Neural cell (in vitro differentiated cells): ENCODE measurements at regions not wholly inside any gene's neighbourhood (a gene's known extent, or its start where the extent isn't known, plus 50 kb on each side); places are given as distances from the start of the nearest gene placed in this dataset.

Source experiments
- H2AFZ ChIP-seq: fragments of 200-600, 300-800 bp; sonication (generic), shearing (Covaris generic); 2 replicates; pipeline ENCODE4 v1.6.0; 2014; ENCODE audit warnings: low read depth, mild to moderate bottlenecking, antibody characterized with exemption, low read length, moderate library complexity
- H3F3A ChIP-seq: fragments of 200-600 bp; shearing (Covaris generic); 2 replicates; pipeline ENCODE4 v1.6.1; 2016; ENCODE audit warnings: mild to moderate bottlenecking, moderate library complexity, mixed read lengths, antibody characterized with exemption, low read length; ENCODE audit not compliant: insufficient read depth, poor library complexity, severe bottlenecking
- H3K27ac ChIP-seq: fragments of 200-600, 300-800 bp; sonication (generic), shearing (Covaris generic); 2 replicates; pipeline ENCODE4 v1.5.1; 2014; ENCODE audit warnings: mild to moderate bottlenecking, low read length, moderate library complexity
- H3K27me3 ChIP-seq: fragments of 300-800, 200-600 bp; sonication (generic), shearing (Covaris generic); 2 replicates; pipeline ENCODE4 v1.6.0; 2014; ENCODE audit warnings: mild to moderate bottlenecking, low read depth, low read length, moderate library complexity; ENCODE audit not compliant: insufficient read depth
- H3K36me3 ChIP-seq: fragments of 300-800, 200-600 bp; sonication (generic), shearing (Covaris generic); 2 replicates; pipeline ENCODE4 v1.5.1; 2014; ENCODE audit warnings: mild to moderate bottlenecking, antibody characterized with exemption, low read length, moderate library complexity; ENCODE audit not compliant: insufficient read depth
- H3K4me2 ChIP-seq: fragments of 300-800, 200-600 bp; sonication (generic), shearing (Covaris generic); 2 replicates; pipeline ENCODE4 v1.6.0; 2014; ENCODE audit warnings: mild to moderate bottlenecking, low read length
- H3K4me3 ChIP-seq: fragments of 300-800, 200-600 bp; sonication (generic), shearing (Covaris generic); 2 replicates; pipeline ENCODE4 v1.5.1; 2014; ENCODE audit warnings: mild to moderate bottlenecking, low read length, moderate library complexity
- H3K79me2 ChIP-seq: fragments of 200-600 bp; shearing (Covaris generic); replicated peaks from 2 replicates; pipeline ENCODE4 v1.6.0; 2014; ENCODE audit warnings: mild to moderate bottlenecking, low read length, moderate library complexity; ENCODE audit not compliant: insufficient read depth
- H3K9ac ChIP-seq: fragments of 300-800, 200-600 bp; sonication (generic), shearing (Covaris generic); 2 replicates; pipeline ENCODE4 v1.6.1; 2016; ENCODE audit warnings: mild to moderate bottlenecking, low read length, mixed read lengths
- H3K9me2 ChIP-seq: fragments of 200-600 bp; shearing (Covaris generic); 2 replicates; pipeline ENCODE4 v1.6.1; 2016; ENCODE audit warnings: mild to moderate bottlenecking, low read length, mixed read lengths; ENCODE audit not compliant: insufficient read depth
- H3K9me3 ChIP-seq: fragments of 200-600, 300-800 bp; sonication (generic), shearing (Covaris generic); 2 replicates; pipeline ENCODE4 v1.6.1; 2016; ENCODE audit warnings: mild to moderate bottlenecking, mixed run types, low read length, moderate library complexity, mixed read lengths
- H4K20me1 ChIP-seq: fragments of 200-600 bp; shearing (Covaris generic); 2 replicates; pipeline ENCODE4 v1.6.1; 2016; ENCODE audit warnings: mild to moderate bottlenecking, mixed run types; ENCODE audit not compliant: insufficient read depth
- EP300 ChIP-seq: fragments of 450-650 bp; conservative IDR thresholded peaks from 2 replicates; pipeline ENCODE4 v1.6.1; 2014; ENCODE audit warnings: antibody characterized with exemption, mild to moderate bottlenecking, moderate library complexity; ENCODE audit not compliant: poor library complexity, severe bottlenecking
- EZH2 ChIP-seq: fragments of 200-600, 300-800 bp; shearing (Covaris generic), sonication (generic); IDR thresholded peaks from 2 replicates; pipeline ENCODE4 v1.6.1; 2014; ENCODE audit warnings: antibody characterized with exemption, low read length, borderline replicate concordance, mild to moderate bottlenecking; ENCODE audit not compliant: insufficient read depth, poor library complexity, severe bottlenecking
- MXI1 ChIP-seq: fragments of 450-650 bp; conservative IDR thresholded peaks from 2 replicates; pipeline ENCODE4 v1.6.1; 2014; ENCODE audit warnings: antibody characterized with exemption, mild to moderate bottlenecking; ENCODE audit not compliant: poor library complexity, severe bottlenecking
- POLR2AphosphoS5 ChIP-seq: IDR thresholded peaks from 2 replicates; pipeline ENCODE4 v1.6.1; 2012
- RAD21 ChIP-seq: fragments of 450-650 bp; conservative IDR thresholded peaks from 2 replicates; pipeline ENCODE4 v1.6.1; 2014; ENCODE audit warnings: antibody characterized with exemption, mild to moderate bottlenecking, moderate library complexity
- SMC3 ChIP-seq: fragments of 450-650 bp; conservative IDR thresholded peaks from 2 replicates; pipeline ENCODE4 v1.6.1; 2014; ENCODE audit warnings: antibody characterized with exemption, mild to moderate bottlenecking, moderate library complexity; ENCODE audit not compliant: poor library complexity
- TAF1 ChIP-seq: IDR thresholded peaks from 2 replicates; pipeline ENCODE4 v1.6.1; 2012; ENCODE audit warnings: low read depth
- TF ChIP-seq, protein P1 (sequence below): IDR thresholded peaks from 2 replicates; pipeline ENCODE4 v1.6.1; 2012; ENCODE audit warnings: borderline replicate concordance
- TF ChIP-seq, protein P2 (sequence below): fragments of 450-650 bp; IDR thresholded peaks from 2 replicates; pipeline ENCODE4 v1.5.1; 2014; ENCODE audit warnings: antibody characterized with exemption, mild to moderate bottlenecking, moderate library complexity; ENCODE audit not compliant: poor library complexity, severe bottlenecking

GRCh38 chr2:39538718-39539117 is 101.6 kb upstream of the MAP4K3 start:
- Histone ChIP-seq H3K4me2 (no peak overlapping the region), H3K9ac (no peak overlapping the region), H3K27me3 (no peaks in the 10 kb centered on the region), H3K9me2 (no peaks in the 10 kb centered on the region), H3K36me3 (no peaks in the 10 kb centered on the region), H4K20me1 (no peaks in the 10 kb centered on the region), H3K9me3 (peaks cover 5% of the 10 kb centered on the region), H3K4me3 (no peak overlapping the region), H3K79me2 (no peaks in the 10 kb centered on the region), H3F3A (no peaks in the 10 kb centered on the region), H3K27ac (no peak overlapping the region), H2AFZ (no peak overlapping the region)
- TF ChIP-seq RAD21 (no peak), EP300 (no peak), TAF1 (no peak), MXI1 (no peak), EZH2 (no peak)

GRCh38 chr2:39540414-39540813 is 103.3 kb upstream of the MAP4K3 start:
- Histone ChIP-seq H3K4me2 (no peak overlapping the region), H3F3A (no peaks in the 10 kb centered on the region), H3K9me2 (no peaks in the 10 kb centered on the region), H3K4me3 (no peak overlapping the region), H4K20me1 (no peaks in the 10 kb centered on the region), H3K9me3 (peaks cover 5% of the 10 kb centered on the region), H3K79me2 (no peaks in the 10 kb centered on the region), H3K9ac (no peak overlapping the region), H3K27me3 (no peaks in the 10 kb centered on the region), H2AFZ (no peak overlapping the region), H3K27ac (no peak overlapping the region), H3K36me3 (no peaks in the 10 kb centered on the region)
- TF ChIP-seq TAF1 (no peak), POLR2AphosphoS5 (no peak), EP300 (no peak), RAD21 (no peak), MXI1 (no peak), EZH2 (no peak), SMC3 (no peak)
- TF ChIP-seq, protein P1, sequence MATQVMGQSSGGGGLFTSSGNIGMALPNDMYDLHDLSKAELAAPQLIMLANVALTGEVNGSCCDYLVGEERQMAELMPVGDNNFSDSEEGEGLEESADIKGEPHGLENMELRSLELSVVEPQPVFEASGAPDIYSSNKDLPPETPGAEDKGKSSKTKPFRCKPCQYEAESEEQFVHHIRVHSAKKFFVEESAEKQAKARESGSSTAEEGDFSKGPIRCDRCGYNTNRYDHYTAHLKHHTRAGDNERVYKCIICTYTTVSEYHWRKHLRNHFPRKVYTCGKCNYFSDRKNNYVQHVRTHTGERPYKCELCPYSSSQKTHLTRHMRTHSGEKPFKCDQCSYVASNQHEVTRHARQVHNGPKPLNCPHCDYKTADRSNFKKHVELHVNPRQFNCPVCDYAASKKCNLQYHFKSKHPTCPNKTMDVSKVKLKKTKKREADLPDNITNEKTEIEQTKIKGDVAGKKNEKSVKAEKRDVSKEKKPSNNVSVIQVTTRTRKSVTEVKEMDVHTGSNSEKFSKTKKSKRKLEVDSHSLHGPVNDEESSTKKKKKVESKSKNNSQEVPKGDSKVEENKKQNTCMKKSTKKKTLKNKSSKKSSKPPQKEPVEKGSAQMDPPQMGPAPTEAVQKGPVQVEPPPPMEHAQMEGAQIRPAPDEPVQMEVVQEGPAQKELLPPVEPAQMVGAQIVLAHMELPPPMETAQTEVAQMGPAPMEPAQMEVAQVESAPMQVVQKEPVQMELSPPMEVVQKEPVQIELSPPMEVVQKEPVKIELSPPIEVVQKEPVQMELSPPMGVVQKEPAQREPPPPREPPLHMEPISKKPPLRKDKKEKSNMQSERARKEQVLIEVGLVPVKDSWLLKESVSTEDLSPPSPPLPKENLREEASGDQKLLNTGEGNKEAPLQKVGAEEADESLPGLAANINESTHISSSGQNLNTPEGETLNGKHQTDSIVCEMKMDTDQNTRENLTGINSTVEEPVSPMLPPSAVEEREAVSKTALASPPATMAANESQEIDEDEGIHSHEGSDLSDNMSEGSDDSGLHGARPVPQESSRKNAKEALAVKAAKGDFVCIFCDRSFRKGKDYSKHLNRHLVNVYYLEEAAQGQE = no peak
- TF ChIP-seq, protein P2, sequence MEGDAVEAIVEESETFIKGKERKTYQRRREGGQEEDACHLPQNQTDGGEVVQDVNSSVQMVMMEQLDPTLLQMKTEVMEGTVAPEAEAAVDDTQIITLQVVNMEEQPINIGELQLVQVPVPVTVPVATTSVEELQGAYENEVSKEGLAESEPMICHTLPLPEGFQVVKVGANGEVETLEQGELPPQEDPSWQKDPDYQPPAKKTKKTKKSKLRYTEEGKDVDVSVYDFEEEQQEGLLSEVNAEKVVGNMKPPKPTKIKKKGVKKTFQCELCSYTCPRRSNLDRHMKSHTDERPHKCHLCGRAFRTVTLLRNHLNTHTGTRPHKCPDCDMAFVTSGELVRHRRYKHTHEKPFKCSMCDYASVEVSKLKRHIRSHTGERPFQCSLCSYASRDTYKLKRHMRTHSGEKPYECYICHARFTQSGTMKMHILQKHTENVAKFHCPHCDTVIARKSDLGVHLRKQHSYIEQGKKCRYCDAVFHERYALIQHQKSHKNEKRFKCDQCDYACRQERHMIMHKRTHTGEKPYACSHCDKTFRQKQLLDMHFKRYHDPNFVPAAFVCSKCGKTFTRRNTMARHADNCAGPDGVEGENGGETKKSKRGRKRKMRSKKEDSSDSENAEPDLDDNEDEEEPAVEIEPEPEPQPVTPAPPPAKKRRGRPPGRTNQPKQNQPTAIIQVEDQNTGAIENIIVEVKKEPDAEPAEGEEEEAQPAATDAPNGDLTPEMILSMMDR = no peak
